SK-N-SH (cell line): ENCODE measurements at regions not wholly inside any gene's neighbourhood (a gene's known extent, or its start where the extent isn't known, plus 50 kb on each side); places are given as distances from the start of the nearest gene placed in this dataset.

Experiments
- CTCF ChIA-PET: fragments of 300-600, 350-600 bp; formaldehyde crosslinking; extraction: SDS; loops from one replicate; lab custom pipeline; 2021; lab: Yijun Ruan, JAX
- POLR2A ChIA-PET: fragments of 350-600 bp; sonication (Branson Sonifier 250); formaldehyde crosslinking; extraction: SDS; loops from one replicate; lab custom pipeline; 2020; ENCODE audit warnings: antibody characterized with exemption, inconsistent platforms; lab: Yijun Ruan, JAX
- DNase-seq: peaks from one replicate; pipeline ENCODE4 v3.0.0; 2012
- H2AFZ ChIP-seq: fragments of 200-600 bp; sonication (generic); 2 replicates; pipeline ENCODE4 v1.8.1; 2016; ENCODE audit warnings: antibody characterized with exemption, mild to moderate bottlenecking, low read depth
- H3F3A ChIP-seq: fragments of 200-600 bp; sonication (generic); replicated peaks from 2 replicates; pipeline ENCODE3; 2016; ENCODE audit warnings: antibody characterized with exemption, mild to moderate bottlenecking; ENCODE audit not compliant: insufficient read depth
- H3K27ac ChIP-seq, 2 experiments: fragments of 200-500 bp in 1 of 2; fragments of 200-600 bp in 1 of 2; sonication (Bioruptor generic) in 1 of 2; sonication (generic), shearing (Covaris generic) in 1 of 2; 2 replicates each; pipeline versions ENCODE4 v1.5.1 to v1.6.1; 2014 to 2016; ENCODE audit warnings: low read depth in 2 of 2, inconsistent platforms in 1 of 2, low read length in 1 of 2, mild to moderate bottlenecking in 1 of 2, mixed read lengths in 1 of 2
- H3K27me3 ChIP-seq: fragments of 200-600 bp; sonication (generic), shearing (Covaris generic); 2 replicates; pipeline ENCODE4 v1.6.1; 2016; ENCODE audit warnings: mixed run types; ENCODE audit not compliant: insufficient read depth
- H3K36me3 ChIP-seq, 2 experiments: fragments of 200-500 bp in 1 of 2; fragments of 200-600 bp in 1 of 2; sonication (Bioruptor generic) in 1 of 2; sonication (generic) in 1 of 2; replicated peaks in 1 of 2; 2 replicates each; pipeline versions ENCODE3 to v1.5.1; 2014 to 2016; ENCODE audit warnings: low read length in 1 of 2, mild to moderate bottlenecking in 1 of 2; ENCODE audit not compliant: insufficient read depth in 2 of 2, control insufficient read depth in 1 of 2
- H3K4me1 ChIP-seq, 2 experiments: fragments of 200-500 bp in 1 of 2; fragments of 200-600 bp in 1 of 2; sonication (Bioruptor generic) in 1 of 2; sonication (generic), shearing (Covaris generic) in 1 of 2; 2 replicates each; pipeline versions ENCODE4 v1.5.1 to v1.6.1; 2014 to 2016; ENCODE audit warnings: low read depth in 1 of 2, low read length in 1 of 2, mixed run types in 1 of 2; ENCODE audit not compliant: insufficient read depth in 2 of 2, control insufficient read depth in 1 of 2
- H3K4me2 ChIP-seq: fragments of 200-600 bp; sonication (generic), shearing (Covaris generic); 2 replicates; pipeline ENCODE4 v1.6.1; 2017; ENCODE audit warnings: mixed run types
- H3K4me3 ChIP-seq, 2 experiments: fragments of 200-500 bp in 1 of 2; fragments of 200-600 bp in 1 of 2; sonication (Bioruptor generic) in 1 of 2; sonication (generic), shearing (Covaris generic) in 1 of 2; 2 replicates each; pipeline versions ENCODE4 v1.5.1 to v1.8.1; 2014 to 2016; ENCODE audit warnings: low read depth in 2 of 2, inconsistent platforms in 1 of 2, low read length in 1 of 2, mild to moderate bottlenecking in 1 of 2, mixed read lengths in 1 of 2, moderate library complexity in 1 of 2
- H3K79me2 ChIP-seq: fragments of 200-600 bp; sonication (generic); 2 replicates; pipeline ENCODE4 v1.8.1; 2017; ENCODE audit warnings: mild to moderate bottlenecking; ENCODE audit not compliant: insufficient read depth
- H3K9ac ChIP-seq: fragments of 200-600 bp; sonication (generic); 2 replicates; pipeline ENCODE4 v1.6.1; 2017; ENCODE audit warnings: mixed run types
- H3K9me2 ChIP-seq: fragments of 200-600 bp; sonication (generic); 2 replicates; pipeline ENCODE4 v1.6.1; 2017; ENCODE audit warnings: mixed run types
- H3K9me3 ChIP-seq: fragments of 200-600 bp; sonication (generic); 2 replicates; pipeline ENCODE4 v1.6.1; 2017; ENCODE audit warnings: mixed run types, mild to moderate bottlenecking, moderate library complexity
- H4K20me1 ChIP-seq: fragments of 200-600 bp; sonication (generic); 2 replicates; pipeline ENCODE4 v1.6.1; 2017; ENCODE audit warnings: mild to moderate bottlenecking, mixed run types; ENCODE audit not compliant: insufficient read depth
- CHD2 ChIP-seq: fragments of 150-350 bp; IDR thresholded peaks from 2 replicates; pipeline ENCODE4 v1.6.1; 2018; ENCODE audit warnings: low read length; ENCODE audit not compliant: partially characterized antibody
- ELF1 ChIP-seq: IDR thresholded peaks from 2 replicates; pipeline ENCODE4 v1.4.0; 2012
- EP300 ChIP-seq, 2 experiments: IDR thresholded peaks; 2 replicates each; pipeline versions ENCODE4 v1.4.0 to v1.6.1; 2012; ENCODE audit warnings: borderline replicate concordance in 1 of 2, low read depth in 1 of 2, low read length in 1 of 2
- FOSL2 ChIP-seq: IDR thresholded peaks from 2 replicates; pipeline ENCODE4 v1.4.0; 2012; ENCODE audit warnings: low read depth, mild to moderate bottlenecking, moderate library complexity, borderline replicate concordance
- FOXM1 ChIP-seq: IDR thresholded peaks from 2 replicates; pipeline ENCODE4 v1.4.0; 2012; ENCODE audit warnings: low read depth, mild to moderate bottlenecking
- GABPA ChIP-seq: IDR thresholded peaks from 2 replicates; pipeline ENCODE4 v1.4.0; 2012; ENCODE audit warnings: low read depth, mild to moderate bottlenecking
- GATA2 ChIP-seq: sonication (generic); formaldehyde crosslinking; IDR thresholded peaks from 2 replicates; pipeline ENCODE4 v1.5.0; 2020; ENCODE audit warnings: mild to moderate bottlenecking, missing genetic modification reagents
- JUND ChIP-seq: IDR thresholded peaks from 2 replicates; pipeline ENCODE4 v1.4.0; 2012
- MXI1 ChIP-seq: IDR thresholded peaks from 2 replicates; pipeline ENCODE4 v1.6.1; 2012; ENCODE audit warnings: mild to moderate bottlenecking, low read depth, low read length, improper control_type of control experiment
- NFIC ChIP-seq: IDR thresholded peaks from 2 replicates; pipeline ENCODE4 v1.4.0; 2012; ENCODE audit warnings: borderline replicate concordance
- RAD21 ChIP-seq: IDR thresholded peaks from 2 replicates; pipeline ENCODE4 v1.6.1; 2012; ENCODE audit warnings: mild to moderate bottlenecking, low read length
- RCOR1 ChIP-seq: fragments of 150-350 bp; IDR thresholded peaks from 2 replicates; pipeline ENCODE4 v1.6.1; 2017; ENCODE audit warnings: antibody characterized with exemption, low read length
- RXRA ChIP-seq: IDR thresholded peaks from 2 replicates; pipeline ENCODE4 v1.4.0; 2012; ENCODE audit warnings: low read depth, mild to moderate bottlenecking, borderline replicate concordance
- TAF1 ChIP-seq: IDR thresholded peaks from 2 replicates; pipeline ENCODE4 v1.6.1; 2012; ENCODE audit warnings: low read depth, mild to moderate bottlenecking, low read length, moderate library complexity, borderline replicate concordance
- YY1 ChIP-seq: IDR thresholded peaks from 2 replicates; pipeline ENCODE4 v1.4.0; 2012; ENCODE audit warnings: low read depth, mild to moderate bottlenecking
- WGBS: methylation state at CpG from one replicate; pipeline ENCODE4 v1.1.6; 2017; ENCODE audit warnings: low lambda C conversion rate; 5-methylcytosine and 5-hydroxymethylcytosine counted together
- TF ChIP-seq, protein P1 (sequence below): IDR thresholded peaks from 2 replicates; pipeline ENCODE4; 2012
- TF ChIP-seq, protein P2 (sequence below): IDR thresholded peaks from 2 replicates; pipeline ENCODE4 v1.4.0; 2012; ENCODE audit warnings: low read depth, borderline replicate concordance
- TF ChIP-seq, protein P3 (sequence below): IDR thresholded peaks from 2 replicates; pipeline ENCODE4 v1.4.0; 2012; ENCODE audit warnings: low read depth
- TF ChIP-seq, protein P4 (sequence below): IDR thresholded peaks from 2 replicates; pipeline ENCODE4 v1.6.1; 2012; ENCODE audit warnings: mild to moderate bottlenecking, low read depth, low read length, moderate library complexity
- TF ChIP-seq, protein P5 (sequence below): fragments of 150-350 bp; IDR thresholded peaks from 2 replicates; pipeline ENCODE4 v1.6.1; 2016; ENCODE audit warnings: mild to moderate bottlenecking, low read depth, low read length
- TF ChIP-seq, protein P6 (sequence below): fragments of 150-350 bp; IDR thresholded peaks from 2 replicates; pipeline ENCODE4 v1.6.1; 2017; ENCODE audit warnings: antibody characterized with exemption, low read length, low read depth, borderline replicate concordance

DNA sequence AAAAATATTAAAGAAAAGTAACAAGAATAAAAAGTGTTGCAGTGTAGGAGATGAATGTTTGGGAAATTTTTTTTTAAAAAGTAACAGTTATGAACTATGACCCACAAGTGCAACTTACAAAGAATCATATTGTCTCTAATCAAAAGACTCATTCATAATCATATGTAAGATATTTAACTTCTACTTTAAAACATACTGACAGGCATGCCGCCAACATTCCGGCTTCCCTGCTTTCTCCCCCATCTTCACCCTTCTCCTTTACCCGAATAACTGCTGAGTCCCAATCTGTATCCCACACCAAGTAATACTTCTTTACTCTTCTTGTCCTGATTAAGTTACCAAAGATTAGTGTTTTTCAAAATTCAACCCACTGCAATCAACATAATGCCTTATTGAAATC lies 598.8 kb upstream of the FRG1 start:
- Histone ChIP-seq H3K36me3 (no peaks in the 10 kb centered on the region), H2AFZ (no peak overlapping the region), H3K27ac (no peak overlapping the region), H3F3A (no peaks in the 10 kb centered on the region), H3K27me3 (no peaks in the 10 kb centered on the region), H3K4me1 (no peaks in the 10 kb centered on the region), H3K79me2 (no peaks in the 10 kb centered on the region), H3K4me2 (no peak overlapping the region), H3K9me3 (peaks cover 5% of the 10 kb centered on the region; the same call in 1 of the 2 replicates), H3K4me3 (no peak overlapping the region), H3K9me2 (no peaks in the 10 kb centered on the region), H4K20me1 (no peaks in the 10 kb centered on the region), H3K9ac (no peak overlapping the region)
- CTCF ChIA-PET: no interaction called here
- POLR2A ChIA-PET: no interaction called here
- no peak for DNase-seq
- TF ChIP-seq NFIC (no peak), FOSL2 (no peak), MXI1 (no peak), RAD21 (no peak), FOXM1 (no peak), JUND (no peak), YY1 (no peak), GATA2 (no peak), GABPA (no peak), RCOR1 (no peak)
- TF ChIP-seq, protein P1, sequence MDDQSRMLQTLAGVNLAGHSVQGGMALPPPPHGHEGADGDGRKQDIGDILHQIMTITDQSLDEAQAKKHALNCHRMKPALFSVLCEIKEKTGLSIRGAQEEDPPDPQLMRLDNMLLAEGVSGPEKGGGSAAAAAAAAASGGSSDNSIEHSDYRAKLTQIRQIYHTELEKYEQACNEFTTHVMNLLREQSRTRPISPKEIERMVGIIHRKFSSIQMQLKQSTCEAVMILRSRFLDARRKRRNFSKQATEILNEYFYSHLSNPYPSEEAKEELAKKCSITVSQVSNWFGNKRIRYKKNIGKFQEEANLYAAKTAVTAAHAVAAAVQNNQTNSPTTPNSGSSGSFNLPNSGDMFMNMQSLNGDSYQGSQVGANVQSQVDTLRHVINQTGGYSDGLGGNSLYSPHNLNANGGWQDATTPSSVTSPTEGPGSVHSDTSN: no peak
- TF ChIP-seq, protein P2, sequence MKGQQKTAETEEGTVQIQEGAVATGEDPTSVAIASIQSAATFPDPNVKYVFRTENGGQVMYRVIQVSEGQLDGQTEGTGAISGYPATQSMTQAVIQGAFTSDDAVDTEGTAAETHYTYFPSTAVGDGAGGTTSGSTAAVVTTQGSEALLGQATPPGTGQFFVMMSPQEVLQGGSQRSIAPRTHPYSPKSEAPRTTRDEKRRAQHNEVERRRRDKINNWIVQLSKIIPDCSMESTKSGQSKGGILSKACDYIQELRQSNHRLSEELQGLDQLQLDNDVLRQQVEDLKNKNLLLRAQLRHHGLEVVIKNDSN: no peak
- TF ChIP-seq, protein P3, sequence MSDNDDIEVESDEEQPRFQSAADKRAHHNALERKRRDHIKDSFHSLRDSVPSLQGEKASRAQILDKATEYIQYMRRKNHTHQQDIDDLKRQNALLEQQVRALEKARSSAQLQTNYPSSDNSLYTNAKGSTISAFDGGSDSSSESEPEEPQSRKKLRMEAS: no peak
- WGBS: 54% methylated on average over 3 of the region's 3 CpGs

DNA sequence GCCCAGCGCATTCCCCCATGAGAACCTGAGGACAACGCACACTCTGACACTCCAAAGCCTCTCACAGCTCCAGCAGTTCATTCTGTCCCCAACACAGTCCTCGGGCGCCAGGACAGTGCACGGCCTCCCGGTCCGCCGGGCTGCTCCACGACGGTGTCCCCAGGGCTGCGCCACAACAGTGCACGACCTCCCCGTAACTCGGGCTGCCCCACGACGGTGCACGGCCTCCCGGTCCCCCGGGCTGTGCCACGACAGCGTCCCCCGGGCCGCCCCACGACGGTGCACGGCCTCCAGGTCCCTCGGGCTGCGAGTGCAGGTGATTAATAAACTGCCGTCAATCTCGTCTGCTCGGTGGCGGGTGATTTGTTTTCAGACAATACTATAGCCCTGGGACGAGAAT lies 585.1 kb upstream of the FRG1 start:
- Histone ChIP-seq H3K4me2 (no peak overlapping the region), H3K9ac (no peak overlapping the region), H3F3A (no peaks in the 10 kb centered on the region), H3K4me3 (no peak overlapping the region), H2AFZ (no peak overlapping the region), H3K79me2 (no peaks in the 10 kb centered on the region), H3K9me3 (no peaks in the 10 kb centered on the region), H3K4me1 (no peaks in the 10 kb centered on the region), H3K27me3 (no peaks in the 10 kb centered on the region), H3K9me2 (no peaks in the 10 kb centered on the region), H3K27ac (no peak overlapping the region), H4K20me1 (no peaks in the 10 kb centered on the region), H3K36me3 (no peaks in the 10 kb centered on the region)
- ChIA-PET POLR2A (no interaction called here), CTCF (no interaction called here)
- 63% methylated on average over 7 of the region's 33 CpGs for WGBS
- no peak for DNase-seq
- TF ChIP-seq GATA2 (no peak), MXI1 (no peak), RXRA (no peak), CHD2 (no peak), TAF1 (no peak), ELF1 (no peak), EP300 (IDR thresholded peaks at IDR 0.05; ENCODE audit: borderline replicate concordance in 1 of 2, low read depth in 1 of 2, low read length in 1 of 2) (no peak), YY1 (no peak)
- TF ChIP-seq, protein P2: no peak
- TF ChIP-seq, protein P4, sequence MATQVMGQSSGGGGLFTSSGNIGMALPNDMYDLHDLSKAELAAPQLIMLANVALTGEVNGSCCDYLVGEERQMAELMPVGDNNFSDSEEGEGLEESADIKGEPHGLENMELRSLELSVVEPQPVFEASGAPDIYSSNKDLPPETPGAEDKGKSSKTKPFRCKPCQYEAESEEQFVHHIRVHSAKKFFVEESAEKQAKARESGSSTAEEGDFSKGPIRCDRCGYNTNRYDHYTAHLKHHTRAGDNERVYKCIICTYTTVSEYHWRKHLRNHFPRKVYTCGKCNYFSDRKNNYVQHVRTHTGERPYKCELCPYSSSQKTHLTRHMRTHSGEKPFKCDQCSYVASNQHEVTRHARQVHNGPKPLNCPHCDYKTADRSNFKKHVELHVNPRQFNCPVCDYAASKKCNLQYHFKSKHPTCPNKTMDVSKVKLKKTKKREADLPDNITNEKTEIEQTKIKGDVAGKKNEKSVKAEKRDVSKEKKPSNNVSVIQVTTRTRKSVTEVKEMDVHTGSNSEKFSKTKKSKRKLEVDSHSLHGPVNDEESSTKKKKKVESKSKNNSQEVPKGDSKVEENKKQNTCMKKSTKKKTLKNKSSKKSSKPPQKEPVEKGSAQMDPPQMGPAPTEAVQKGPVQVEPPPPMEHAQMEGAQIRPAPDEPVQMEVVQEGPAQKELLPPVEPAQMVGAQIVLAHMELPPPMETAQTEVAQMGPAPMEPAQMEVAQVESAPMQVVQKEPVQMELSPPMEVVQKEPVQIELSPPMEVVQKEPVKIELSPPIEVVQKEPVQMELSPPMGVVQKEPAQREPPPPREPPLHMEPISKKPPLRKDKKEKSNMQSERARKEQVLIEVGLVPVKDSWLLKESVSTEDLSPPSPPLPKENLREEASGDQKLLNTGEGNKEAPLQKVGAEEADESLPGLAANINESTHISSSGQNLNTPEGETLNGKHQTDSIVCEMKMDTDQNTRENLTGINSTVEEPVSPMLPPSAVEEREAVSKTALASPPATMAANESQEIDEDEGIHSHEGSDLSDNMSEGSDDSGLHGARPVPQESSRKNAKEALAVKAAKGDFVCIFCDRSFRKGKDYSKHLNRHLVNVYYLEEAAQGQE: no peak
- TF ChIP-seq, protein P5, sequence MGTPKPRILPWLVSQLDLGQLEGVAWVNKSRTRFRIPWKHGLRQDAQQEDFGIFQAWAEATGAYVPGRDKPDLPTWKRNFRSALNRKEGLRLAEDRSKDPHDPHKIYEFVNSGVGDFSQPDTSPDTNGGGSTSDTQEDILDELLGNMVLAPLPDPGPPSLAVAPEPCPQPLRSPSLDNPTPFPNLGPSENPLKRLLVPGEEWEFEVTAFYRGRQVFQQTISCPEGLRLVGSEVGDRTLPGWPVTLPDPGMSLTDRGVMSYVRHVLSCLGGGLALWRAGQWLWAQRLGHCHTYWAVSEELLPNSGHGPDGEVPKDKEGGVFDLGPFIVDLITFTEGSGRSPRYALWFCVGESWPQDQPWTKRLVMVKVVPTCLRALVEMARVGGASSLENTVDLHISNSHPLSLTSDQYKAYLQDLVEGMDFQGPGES: no peak
- TF ChIP-seq, protein P6, sequence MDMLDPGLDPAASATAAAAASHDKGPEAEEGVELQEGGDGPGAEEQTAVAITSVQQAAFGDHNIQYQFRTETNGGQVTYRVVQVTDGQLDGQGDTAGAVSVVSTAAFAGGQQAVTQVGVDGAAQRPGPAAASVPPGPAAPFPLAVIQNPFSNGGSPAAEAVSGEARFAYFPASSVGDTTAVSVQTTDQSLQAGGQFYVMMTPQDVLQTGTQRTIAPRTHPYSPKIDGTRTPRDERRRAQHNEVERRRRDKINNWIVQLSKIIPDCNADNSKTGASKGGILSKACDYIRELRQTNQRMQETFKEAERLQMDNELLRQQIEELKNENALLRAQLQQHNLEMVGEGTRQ: no peak
